HG03521 (cell line): ENCODE measurements at regions not wholly inside any gene's neighbourhood (a gene's known extent, or its start where the extent isn't known, plus 50 kb on each side); places are given as distances from the start of the nearest gene placed in this dataset.
A peak's percentile ranks its signal among the peaks of the same experiment; 100 is the strongest.
"Not testable (repeated sequence)": the region's sequence is repeated elsewhere in the genome, so short reads cannot be mapped to it uniquely, and the experiment has no call there.

ENCODE experiments used
- ATAC-seq: cut with Tn5 transposase; IDR thresholded peaks from one replicate; pipeline ENCODE4 v1.9.1; 2021; ENCODE audit warnings: mild to moderate bottlenecking, moderate library complexity; ENCODE audit not compliant: unreplicated experiment

DNA sequence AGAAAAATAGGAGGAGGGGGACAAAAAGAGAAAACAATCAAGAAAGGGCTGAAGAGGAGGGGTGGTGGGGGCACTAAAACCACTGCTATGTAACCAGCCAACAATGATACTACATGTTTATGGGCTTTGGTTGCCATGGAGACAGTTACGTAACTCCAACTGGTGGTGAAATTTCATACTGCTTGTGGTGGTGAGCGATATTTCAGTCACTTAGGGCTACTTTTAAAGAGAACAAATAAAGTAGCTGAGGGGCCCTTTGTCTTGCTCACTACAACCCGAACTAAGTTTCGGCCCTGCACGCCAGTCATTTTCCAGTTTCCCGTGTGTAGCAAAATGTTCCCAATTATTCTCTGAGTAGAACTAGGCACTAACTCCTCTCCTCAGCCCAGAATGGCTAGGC, 275.2 kb upstream of the EDA2R start:
- ATAC-seq = no peak

- ATAC-seq = no peak
Observed at GRCh38 chrX:66912417-66912816, 273.5 kb upstream of the EDA2R start.

DNA sequence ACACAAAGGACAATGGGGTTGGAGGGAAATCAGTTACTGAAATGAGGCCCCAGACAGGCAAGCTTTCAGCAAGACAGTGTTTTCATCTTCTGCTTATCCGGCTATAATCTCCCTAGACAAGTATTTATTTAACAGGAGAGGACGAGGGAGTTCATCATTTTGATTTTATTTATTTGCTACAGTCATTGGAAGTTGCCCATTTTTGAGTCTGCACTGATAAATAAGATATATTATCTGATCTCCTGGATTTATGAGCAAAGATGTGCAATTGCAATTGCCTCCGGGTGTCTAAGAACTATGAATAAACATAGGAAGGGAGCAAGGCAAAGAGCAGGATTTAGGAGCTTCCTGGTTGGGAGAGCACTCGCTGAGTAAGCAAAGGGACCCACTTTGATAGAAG, 263.2 kb upstream of the EDA2R start:
- no peak for ATAC-seq

DNA sequence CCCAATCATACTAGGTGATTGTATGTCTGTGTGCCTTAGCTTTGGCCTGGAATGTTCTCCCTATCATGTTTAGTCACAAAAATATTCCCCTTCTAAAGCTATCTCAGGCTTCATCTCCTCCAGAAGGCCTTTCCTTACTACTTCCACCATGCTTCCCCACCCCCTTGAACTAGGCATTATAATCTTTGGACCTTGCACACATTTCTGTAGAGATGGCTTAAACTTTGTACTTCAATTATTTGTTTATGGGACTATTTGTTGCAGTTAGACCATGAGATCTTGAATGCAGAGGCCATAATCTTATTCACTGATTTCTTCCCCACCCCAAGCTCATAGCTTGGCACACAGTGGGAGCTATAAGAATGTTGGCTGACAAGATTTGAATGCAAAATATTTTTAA, 262.0 kb upstream of the EDA2R start:
- no peak for ATAC-seq

- no peak for ATAC-seq
Observed at GRCh38 chrX:66892004-66892403, 253.1 kb upstream of the EDA2R start.

DNA sequence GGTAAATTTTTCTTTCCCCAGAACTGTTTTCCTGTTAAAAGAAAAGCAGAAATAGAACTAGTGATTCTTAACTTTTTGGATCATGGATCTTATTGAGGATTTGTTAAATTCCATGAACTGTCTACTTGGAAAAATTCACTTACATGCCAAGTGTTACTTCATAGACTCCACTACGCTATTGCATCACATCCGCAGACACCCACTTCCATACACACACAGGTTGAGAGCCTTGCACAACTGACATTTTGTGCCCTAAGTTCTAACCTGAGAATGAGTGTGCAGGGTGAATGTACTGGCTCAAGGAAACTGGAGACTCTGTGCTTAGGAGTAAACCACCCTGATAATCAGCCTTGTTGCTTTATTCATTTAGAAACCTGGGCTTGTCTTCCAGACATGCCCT, 250.5 kb upstream of the EDA2R start:
- ATAC-seq = no peak

GRCh38 chrX:66882101-66882500, 243.2 kb upstream of the EDA2R start:
- ATAC-seq = no peak

DNA sequence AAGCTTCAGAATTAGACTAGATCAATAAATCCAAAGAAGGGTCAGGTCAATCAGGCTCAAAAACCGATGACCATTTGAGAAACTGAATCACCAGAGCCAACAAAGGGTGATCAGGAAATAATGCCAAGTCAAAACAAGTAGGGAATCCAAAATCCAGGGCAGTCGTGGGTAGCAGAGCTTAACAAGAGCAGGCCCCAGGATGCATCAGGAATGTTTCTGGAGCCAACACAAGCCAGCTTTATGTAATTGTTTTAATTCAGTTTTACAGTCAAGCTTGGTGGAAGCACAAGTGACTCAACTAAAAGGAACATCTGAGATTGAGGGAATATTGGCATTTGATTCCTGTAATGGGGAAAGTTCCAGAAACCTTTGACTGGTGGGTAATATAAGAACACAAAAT, 237.9 kb upstream of the EDA2R start:
- no peak for ATAC-seq

DNA sequence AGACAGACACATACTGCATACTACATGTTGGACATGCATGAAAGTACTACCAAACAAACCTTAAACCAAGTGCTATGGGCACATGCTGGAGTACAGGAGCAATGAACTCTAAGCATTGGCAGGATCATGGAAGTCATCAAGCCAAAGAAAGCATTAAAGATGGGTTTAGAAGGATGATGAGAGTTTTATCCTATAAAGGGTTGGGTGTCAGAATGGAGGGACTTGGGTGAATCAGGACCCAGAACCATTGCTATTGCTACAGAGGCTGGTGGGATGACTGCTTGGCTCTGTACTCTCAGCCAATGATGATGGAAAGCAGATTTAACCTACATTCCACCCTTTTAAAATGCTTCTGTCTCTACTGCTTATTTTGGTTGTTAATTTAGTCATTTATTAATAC, 233.9 kb upstream of the EDA2R start:
- ATAC-seq = no peak

GRCh38 chrX:66863721-66864120, 224.8 kb upstream of the EDA2R start:
- ATAC-seq = no peak

DNA sequence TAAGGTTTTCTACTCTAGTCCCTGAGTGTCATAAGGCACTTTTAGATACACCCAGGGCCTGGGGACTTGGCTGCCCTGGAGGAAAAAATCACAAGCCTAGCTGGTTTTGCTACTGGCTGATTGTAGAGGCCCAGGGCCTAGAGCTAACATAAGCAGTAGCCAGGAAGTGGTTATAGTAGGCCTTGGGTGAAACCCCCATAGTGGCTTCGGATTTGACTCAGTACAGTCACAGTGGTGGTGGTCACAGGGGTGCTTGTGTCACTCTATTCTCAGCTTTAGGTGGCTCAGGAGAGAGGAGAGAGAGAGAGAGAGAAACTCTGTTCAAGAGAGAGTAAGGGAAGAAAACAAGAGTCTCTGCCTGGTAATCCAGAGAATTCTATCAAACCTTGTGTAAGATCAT, 194.5 kb upstream of the EDA2R start:
- peak; percentile 99 for ATAC-seq

DNA sequence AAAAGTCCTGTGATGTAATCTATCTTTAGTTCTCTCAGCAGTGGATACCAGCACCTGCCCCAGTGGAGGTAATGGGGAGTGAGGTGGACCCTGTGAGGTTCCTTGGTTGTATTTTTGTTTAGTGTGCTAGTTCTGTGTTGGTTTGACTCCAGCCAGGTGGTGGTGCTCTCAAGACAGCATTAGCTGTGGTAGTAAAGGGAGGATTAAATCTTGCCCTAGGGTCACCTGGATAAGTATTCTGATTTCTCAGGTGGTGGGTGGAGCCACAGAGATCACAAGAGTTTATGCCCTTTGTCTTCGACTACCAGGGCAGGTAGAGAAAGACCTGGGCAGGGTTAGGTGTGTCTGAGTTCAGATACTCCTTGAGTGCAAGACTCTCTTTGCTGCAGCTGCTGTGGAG, 176.3 kb upstream of the EDA2R start:
- ATAC-seq = no peak

- not testable (repeated sequence) for ATAC-seq
Observed at GRCh38 chrX:66794514-66794913, 155.6 kb upstream of the EDA2R start.

- ATAC-seq = no peak
Observed at GRCh38 chrX:66766318-66766717, 127.4 kb upstream of the EDA2R start.

DNA sequence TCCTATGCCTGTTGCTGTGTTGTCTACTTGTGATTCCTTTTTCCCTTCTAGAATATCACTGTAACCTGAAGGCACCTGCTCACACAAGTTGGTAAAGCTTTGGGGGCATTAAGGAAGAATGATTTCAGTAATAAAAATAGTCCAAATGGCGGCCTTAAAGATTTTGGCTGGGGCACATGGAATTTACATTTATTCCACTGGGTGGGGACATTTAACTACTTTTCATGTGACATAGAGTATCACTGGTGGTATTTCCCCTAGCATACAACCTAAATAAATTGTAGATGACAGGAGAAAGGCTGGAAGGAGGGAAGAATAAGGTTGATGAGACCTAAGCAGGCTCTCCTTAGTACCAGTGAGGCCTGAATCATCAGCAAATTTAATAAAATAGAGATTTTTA, 121.8 kb upstream of the EDA2R start:
- no peak for ATAC-seq

- no peak for ATAC-seq
Observed at GRCh38 chrX:66756717-66757116, 117.8 kb upstream of the EDA2R start.

DNA sequence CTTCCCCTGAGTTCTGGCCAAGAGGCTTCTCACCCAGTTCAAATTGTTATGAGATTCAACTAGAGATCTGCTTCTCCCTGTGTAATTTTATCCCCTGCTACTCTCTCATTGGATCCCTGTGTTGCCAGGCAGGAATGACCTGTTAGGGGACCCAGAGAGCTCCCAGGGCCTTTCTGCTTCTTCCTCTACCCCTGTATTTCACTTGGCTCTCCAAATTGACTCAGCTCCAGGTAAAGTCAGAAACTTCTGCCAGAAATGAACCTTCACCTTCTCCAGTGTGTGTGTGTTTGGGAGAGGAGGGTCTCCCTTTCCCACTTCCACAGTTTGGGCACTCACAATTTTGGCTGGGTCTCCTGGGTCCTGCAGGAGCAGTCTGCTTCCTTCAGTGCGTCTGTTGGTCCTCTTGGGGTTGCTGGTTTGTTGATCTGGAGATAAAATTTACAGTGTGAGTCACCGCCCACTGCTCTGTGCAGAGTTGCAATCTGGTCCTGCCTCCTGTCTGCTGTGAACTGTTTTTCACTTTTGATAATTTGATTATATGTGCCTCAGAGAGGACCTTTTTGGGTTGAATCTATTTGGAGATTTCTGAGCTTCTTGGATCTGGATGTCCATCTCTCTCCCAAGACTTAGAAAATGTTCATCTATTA, 112.4 kb upstream of the EDA2R start:
- no peak for ATAC-seq

GRCh38 chrX:66744519-66744918, 105.6 kb upstream of the EDA2R start:
- ATAC-seq = not testable (repeated sequence)

DNA sequence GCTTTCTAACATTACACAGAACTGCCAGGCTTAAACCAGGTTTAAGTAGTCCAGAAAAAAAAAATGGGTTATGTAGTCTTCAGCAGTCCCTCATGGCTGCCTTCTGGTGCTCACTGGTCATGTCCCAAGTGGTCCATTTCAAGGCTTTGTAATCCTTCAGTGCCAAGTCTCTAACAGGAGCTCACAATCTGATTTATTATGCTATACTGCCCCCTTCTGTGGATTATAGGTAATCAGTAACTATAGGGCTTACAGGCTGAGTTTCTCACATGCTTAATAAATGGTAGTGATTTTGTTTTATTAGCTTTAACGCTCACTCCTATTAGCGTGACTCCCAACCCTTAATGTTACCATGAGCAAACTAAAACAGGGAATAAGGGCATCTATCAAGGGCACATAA, 92.5 kb upstream of the EDA2R start:
- peak; percentile 66 for ATAC-seq

GRCh38 chrX:66728818-66729271, 90.0 kb upstream of the EDA2R start:
- no peak for ATAC-seq

- no peak for ATAC-seq
Observed at GRCh38 chrX:66717926-66718325, 79.0 kb upstream of the EDA2R start.

GRCh38 chrX:66698273-66699204, 59.7 kb upstream of the EDA2R start:
- ATAC-seq = no peak
